Stimulated activated CD8-positive, alpha-beta memory T cell treated with anti-CD3 and anti-CD28 coated beads, Interleukin-7, amount 100 ng/mL, for 1 hour (primary cell): ENCODE measurements at regions not wholly inside any gene's neighbourhood (a gene's known extent, or its start where the extent isn't known, plus 50 kb on each side); places are given as distances from the start of the nearest gene placed in this dataset.
"Not testable (repeated sequence)": the region's sequence is repeated elsewhere in the genome, so short reads cannot be mapped to it uniquely, and the experiment has no call there.

ENCODE experiments used
- DNase-seq, 2 donors: peaks; one replicate each; pipeline ENCODE4 v3.0.0-alpha.2; 2020; ENCODE audit warnings: low read depth in 2 of 2

DNA sequence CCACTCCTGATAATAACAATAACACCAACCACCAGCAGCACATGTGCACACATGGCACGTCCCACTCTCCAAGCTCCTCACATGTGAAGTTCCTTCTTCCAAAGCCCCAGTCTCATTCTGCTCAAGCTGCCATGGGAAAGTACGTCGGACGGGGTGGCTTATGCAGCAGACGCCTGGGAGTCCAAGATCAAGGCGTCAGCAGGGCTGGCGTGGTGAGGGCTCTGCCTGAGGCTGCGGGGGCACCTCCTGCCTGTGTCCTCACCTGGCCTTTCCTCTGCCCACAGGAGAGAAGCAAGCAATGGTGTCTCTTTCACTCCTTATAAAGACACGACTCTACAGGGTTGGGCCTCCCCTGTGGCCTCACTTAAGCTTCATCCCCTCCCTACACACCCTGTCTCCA is 68.8 kb upstream of the INSIG1 start:
- DNase-seq: no peak

DNA sequence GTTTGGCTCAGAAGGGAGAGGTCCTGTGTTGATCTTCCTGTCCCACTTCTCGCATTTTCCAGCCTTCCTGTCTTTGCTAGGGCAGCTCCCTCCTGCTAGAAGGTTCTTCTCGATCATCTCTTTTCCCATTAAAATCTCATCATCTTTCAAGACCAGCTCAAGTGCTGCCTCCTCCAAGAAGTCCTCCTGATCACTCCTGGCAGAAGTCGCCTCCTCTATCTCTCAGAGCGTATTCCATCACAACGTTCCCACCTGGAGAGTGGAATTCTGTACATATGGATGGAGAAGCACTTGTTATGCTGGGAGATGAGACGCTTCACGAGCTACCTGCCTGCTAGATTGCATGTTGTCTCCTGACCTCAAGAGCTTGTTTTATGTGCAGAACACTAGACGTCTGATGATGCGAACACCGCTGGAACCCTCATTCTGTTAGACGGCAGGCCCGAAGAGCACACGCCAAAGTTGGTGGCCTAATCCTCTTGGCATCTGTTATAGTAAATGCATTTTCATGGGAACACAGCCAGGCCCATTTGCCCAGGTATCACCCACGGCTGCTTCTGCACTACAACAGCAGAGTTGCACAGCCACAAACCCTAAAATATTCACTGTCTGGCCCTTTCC is 68.0 kb upstream of the INSIG1 start:
- DNase-seq: no peak

DNA sequence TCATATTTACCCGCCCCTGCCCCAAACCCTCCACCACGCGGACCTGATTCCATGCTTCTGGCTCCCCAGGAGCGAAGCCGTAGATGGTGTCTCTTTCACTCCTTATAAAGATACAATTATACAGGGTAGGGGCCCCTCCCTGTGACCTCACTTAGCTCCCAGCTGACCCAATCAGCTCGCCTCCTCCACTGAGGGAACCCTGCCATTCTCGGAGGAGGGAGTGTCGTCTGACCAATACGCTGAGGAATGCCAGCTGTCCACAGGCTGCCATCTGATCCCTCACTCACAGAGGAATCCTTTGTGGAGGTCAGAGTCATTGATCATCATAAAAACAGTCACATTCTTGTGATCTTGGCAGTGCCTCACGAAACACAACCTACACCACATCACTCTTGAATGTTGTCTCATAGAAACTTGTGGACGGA is 67.5 kb upstream of the INSIG1 start:
- no peak for DNase-seq

DNA sequence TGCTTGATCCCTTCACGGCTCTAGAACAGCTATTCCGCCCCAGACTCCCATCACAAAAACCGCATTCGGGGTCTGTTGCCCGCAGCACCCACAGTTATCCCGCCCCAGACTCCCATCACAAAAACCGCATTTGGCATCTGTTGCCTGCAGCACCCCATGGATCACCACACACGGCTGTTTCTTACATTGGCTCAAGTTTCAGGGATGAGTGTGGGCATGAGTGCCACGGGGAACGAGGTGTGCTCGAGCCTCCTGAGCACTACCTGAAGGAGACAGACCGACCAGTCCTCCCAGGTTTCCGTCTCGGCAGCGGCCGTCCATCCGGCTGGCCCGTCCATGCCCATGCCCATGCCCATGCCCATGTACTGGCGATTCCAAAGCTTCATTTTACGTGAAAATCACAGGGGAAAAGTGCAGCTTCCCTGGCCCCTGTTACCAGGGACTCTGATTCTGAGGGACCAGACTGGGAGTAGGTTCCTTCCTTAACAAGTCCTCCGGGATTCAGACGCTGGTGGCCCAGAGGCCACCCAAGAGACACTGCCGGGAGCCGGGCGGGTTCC is 66.4 kb upstream of the INSIG1 start:
- DNase-seq: no peak

DNA sequence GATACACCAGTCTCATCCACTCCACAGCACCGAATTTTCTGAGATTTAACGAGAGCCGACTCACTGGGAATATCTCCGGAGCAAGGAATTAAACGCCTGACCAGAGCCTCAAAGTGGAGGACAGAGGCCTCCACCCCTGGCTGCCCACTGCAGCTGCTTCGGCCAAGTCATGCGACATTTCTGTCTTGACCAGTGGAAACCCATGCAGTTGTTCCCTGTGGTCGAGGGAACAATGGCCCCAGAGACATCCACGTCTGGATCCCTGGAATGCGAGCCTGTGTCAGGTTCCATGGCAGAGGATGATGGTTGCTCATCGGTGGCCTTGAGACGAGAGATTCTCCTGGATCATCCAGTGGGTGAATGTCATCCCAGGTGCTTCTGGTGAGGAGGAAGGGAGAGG is 65.7 kb upstream of the INSIG1 start:
- DNase-seq: no peak

DNA sequence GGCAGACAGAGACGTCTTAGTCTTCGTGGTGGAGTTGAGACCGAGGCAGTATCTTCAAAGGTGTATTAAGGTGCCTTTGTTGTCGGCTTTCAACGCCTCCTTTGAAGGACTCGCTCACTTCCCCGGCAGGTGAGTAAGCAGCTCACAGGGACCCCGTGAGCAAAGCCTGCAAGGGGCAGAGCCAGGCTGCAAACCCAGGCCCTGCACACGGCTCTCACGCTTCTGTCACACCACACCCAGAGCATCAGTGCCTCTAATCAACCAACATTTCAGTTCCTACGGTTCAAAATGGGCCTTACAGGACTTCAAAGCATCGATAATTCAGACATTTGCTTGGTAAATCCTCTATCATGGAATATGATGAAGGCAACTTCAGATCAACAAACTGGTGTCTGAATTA is 64.8 kb upstream of the INSIG1 start:
- no peak for DNase-seq

DNA sequence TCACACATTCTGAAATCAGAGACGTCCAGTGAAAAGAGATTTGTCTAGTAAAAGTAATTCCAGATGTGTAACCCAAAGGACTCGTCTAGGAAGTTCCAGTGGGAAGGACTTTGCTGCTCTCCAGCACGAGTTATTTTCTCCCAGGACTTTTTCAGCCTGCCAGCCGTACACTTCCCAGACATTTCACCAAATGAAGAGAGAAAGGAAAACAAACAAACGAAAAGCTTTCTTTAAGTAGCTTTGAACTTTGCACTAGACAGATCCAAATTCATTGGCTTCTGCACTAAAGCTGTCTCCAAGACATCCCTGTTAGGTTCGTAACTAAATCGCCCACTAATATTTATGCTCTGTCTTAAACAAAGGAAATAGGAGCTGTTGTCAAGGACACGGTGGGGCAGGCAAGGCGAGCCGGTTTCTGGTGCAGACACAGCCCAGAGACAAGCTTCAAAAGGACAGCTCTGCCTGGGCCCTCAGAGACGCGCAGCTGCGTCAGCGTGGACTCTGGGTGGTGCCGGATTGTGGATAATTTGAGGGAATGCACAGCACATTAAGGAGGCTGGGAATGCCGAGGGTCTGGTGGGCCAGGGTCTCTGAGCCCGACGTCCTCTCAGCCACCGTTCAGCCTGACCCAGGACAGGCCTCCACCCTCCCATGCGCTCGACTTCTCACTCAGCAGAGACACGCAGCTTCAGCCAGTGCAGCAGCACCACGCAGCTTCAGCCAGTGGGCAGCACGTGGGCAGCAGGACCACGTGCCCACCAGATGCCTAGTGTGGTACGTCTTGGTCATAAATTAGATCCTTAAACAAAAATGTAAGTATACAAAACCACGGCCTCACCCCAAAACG is 64.1 kb upstream of the INSIG1 start:
- DNase-seq: no peak

DNA sequence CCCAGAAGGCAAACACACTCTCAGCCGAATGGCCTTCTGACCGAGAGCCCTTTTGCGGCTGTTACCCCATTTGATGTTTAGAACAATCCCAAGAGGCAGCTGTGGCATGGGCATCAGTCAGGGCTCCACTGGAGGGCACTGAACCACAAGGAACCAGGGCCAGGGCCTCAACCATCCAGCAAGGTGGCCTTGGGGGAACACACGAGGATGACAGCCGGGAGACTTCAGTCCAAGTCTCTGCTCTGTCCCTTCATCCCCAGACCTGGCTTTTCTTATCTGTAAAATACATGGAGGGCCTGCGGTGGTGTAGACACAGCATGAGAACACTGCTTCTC is 63.6 kb upstream of the INSIG1 start:
- no peak for DNase-seq

DNA sequence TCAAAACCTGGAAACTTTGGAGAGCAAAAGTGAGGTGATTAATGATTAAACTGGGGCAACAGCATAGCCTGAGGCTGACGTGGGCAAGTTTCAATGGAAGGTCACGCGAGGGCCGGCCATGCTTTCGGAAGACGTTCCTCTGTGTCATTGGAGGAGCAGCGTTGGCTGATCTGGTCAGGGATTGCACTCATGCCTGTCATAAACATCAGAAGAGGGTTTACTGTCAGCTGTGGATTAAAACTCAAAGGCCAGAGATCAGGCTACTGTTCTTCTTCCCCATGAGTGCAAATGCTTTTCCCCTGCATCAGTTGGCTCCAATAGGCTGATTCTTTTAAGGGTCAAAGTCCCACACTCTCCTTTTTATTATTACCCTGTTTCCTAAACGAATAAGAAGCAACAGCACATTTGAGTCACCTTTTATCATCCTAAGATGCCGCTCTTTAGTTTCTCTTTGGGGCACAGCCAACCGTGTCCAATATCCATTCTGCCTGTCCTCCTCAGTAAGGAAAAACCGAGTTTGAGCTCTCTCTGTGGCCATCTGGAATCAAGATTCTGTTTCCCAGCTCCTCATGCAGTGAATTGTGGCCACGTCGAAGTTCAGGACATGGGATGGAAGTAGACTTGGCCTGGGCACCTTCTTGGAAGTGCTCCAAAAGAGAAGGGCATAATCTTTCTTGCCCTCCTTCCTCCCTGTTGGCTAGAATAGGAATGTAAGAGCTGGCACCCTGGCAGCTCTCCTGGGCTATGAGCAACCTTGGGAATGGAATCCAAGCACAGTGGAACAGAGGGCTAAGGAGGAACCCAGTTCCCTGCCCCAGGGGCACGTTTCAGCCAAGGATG is 62.5 kb upstream of the INSIG1 start:
- no peak for DNase-seq

DNA sequence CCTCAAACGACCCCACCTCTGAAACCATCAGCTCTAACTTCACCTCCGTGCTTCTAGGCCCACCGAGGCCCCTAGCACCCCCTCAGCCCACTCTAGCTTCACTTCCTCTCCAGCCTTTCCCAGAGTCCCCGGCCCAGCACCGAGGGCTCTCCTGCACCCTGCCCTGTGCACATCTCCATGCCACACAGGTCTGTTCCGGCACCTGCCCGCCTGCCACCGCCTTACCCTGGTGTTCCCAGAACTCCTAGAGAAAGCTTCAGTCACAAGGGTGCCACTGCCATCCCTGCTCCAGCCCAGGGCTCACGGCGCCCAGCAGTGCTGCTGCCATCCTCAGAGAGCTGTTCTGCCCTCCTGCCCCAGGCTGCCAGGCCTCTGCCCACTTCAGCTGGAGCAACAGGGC is 61.3 kb upstream of the INSIG1 start:
- no peak for DNase-seq

DNA sequence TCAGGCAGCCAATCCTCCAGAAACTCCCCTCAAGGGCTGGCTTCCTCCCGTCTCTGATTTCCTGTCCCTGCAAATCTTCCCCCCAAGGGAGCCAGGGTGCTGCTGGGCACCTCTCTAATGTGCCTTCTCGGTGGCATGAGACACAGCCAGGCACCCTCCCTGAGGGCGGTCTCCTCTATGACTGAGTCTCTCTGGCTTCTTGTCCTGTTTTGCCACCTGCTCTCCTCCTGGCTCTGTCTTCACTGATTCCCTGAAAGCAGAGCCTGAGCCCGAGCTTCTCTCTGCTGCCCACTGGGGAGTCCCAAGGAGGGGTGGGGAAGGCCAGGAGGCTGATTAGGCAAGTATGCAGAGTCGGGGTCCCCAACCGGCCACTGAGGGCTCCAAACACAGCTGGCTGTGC is 60.4 kb upstream of the INSIG1 start:
- DNase-seq: no peak

DNA sequence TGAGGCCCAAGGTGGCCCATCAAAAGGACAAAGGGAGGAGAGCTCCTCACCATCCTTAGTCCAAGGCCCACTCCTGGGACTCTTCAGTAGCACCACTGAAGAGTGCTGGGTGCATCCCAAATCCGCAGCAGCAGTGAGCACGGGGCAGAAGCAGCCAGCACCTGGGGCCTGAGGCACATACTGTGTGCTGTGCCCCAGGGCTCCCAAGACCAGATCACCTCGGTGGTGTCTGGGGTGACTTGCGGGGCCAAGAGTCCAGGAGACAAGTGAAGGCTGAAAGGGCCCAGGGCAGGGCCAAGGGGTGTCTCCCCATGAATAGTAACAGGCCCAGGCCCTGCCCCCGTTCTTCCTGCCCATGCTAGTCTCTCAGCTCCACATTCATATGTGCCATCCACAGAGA is 59.9 kb upstream of the INSIG1 start:
- DNase-seq: no peak

DNA sequence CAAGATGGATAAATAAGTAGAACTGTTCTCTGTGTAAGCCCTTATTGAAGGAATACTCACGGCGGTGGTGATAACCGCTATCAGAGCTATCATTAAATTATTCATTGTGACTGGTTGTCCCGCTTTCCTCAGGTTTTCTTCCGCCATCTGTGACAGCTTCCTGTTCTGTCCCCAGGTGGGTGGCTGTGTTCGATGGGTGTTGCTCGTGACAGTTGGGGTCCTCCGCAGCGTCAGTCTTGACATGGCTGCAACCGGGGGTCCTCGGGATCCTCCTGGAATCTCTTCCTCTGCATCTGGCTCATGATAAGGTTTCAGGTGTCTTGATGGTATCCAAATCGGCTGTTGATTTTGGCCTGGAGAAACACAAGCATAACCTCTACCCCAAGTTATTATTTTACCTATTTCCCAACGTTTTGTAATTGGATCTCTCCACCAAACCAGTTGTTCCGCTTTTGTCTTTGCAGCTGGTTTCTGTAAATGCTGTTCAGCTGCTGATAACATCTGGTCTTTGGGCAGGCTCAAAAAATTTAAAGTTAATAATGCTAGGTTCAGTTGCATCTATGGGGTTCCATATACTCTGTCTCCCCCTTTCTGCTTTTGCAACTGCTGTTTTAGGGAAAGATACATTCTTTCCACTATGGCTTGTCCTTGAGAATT is 58.1 kb upstream of the INSIG1 start:
- DNase-seq: not testable (repeated sequence)

DNA sequence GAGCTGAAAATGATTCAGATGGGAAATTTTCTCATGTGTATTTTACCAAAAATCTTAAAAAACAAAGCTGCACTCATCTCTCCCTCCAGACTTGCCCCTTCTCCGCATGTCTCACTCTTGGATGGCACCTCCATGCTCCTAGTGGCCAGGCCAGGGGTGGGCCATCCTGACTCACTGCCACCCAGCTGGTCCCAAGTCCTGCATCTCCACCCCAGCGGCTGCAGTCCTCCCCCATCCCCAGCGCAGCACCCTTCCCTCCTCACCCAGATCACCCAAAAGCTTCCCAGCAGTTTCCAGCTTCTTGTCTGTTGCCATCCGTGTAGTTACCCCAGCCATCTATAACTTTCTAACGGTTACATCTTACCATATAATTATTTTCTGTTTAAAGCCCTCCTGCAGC is 53.0 kb upstream of the INSIG1 start:
- no peak for DNase-seq

DNA sequence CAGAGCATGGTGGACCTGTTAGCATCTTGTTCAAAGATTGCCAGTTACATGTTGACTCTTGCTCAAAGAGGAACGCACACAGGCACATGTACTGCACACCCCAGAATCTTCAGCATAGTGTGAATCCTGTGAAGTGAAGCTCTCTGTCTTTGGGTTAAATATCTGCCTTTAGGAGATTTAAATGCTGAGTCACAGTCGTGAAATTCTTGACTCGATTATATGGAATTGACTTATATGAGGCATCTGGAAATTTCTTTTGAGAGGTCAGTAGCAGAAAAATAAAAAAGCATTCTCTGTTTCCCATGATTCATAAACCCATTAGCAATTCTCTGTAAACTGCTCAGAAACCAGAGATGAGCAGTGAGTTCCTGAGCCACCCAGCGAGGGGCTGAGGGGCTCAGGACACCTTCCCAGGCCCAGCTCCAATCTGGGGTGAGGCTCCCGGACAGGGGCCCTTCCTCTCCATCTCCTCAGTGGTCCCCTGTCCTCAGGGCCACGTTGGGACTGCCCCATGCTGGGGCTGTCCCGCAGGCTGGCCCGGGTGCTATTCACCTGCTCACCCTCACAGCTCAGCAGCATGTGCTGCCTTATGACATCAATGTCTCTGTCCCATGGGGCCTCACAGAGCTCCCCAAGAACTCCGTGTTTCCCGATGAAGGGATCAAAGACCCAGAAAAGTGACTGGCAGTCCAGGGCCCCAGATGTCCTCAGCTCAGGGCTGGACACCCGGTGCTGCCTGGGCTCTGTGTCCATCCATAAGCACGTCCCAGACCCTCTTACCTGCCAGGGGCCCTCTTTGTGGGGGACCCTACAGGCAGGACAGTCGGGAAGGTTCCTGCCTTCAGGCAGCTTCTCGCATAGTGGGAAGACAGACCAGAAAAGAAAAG is 50.0 kb upstream of the INSIG1 start:
- no peak for DNase-seq
